Heart right ventricle (tissue), 16 donors: ENCODE measurements at regions not wholly inside any gene's neighbourhood (a gene's known extent, or its start where the extent isn't known, plus 50 kb on each side); places are given as distances from the start of the nearest gene placed in this dataset.
A peak's percentile ranks its signal among the peaks of the same experiment; 100 is the strongest.

Source experiments
- ATAC-seq, 8 donors: fragments of 200-7000 bp; cut with Tn5 transposase; one replicate each; pipeline ENCODE4 v1.9.1; 2020; ENCODE audit warnings: mild to moderate bottlenecking in 8 of 8, moderate library complexity in 8 of 8, moderate number of reproducible peaks in 1 of 8
- DNase-seq, 2 donors: peaks; one replicate each; pipeline ENCODE4 v3.0.0-alpha.2; 2020
- H3K27ac ChIP-seq, 10 donors: fragments of 200-600 bp; sonication (generic) in 2 of 10; one replicate each; pipeline versions ENCODE4 v1.5.0 to v1.8.0; 2020 to 2022; ENCODE audit warnings: mild to moderate bottlenecking in 3 of 10
- H3K27me3 ChIP-seq, 7 donors: fragments of 200-600 bp; one replicate each; pipeline ENCODE4 v1.8.0; 2021 to 2022; ENCODE audit warnings: mild to moderate bottlenecking in 2 of 7
- H3K36me3 ChIP-seq, 9 donors: fragments of 200-600 bp; sonication (generic) in 1 of 9; one replicate each; pipeline versions ENCODE4 v1.5.0 to v1.8.0; 2020 to 2022; ENCODE audit warnings: mild to moderate bottlenecking in 2 of 9
- H3K4me1 ChIP-seq, 9 donors: fragments of 200-600 bp; sonication (generic) in 1 of 9; one replicate each; pipeline versions ENCODE4 v1.5.0 to v1.8.0; 2020 to 2022; ENCODE audit warnings: mild to moderate bottlenecking in 4 of 9
- H3K4me3 ChIP-seq, 10 donors: fragments of 200-600 bp; sonication (generic) in 2 of 10; one replicate each; pipeline versions ENCODE4 v1.5.0 to v1.8.0; 2020 to 2022; ENCODE audit warnings: mild to moderate bottlenecking in 7 of 10, moderate library complexity in 2 of 10
- H3K9me3 ChIP-seq, 11 donors: fragments of 200-600 bp in 10 of 11; sonication (generic) in 2 of 11; one replicate each; pipeline versions ENCODE4 v1.5.0 to v1.8.0; 2013 to 2022; ENCODE audit warnings: mild to moderate bottlenecking in 2 of 11, control low read depth in 1 of 11, moderate library complexity in 1 of 11
- CTCF ChIP-seq, 9 donors: fragments of 200-600 bp; sonication (generic) in 2 of 9; IDR thresholded peaks; one replicate each; pipeline versions ENCODE4 v1.5.0 to v1.8.0; 2021 to 2022; ENCODE audit warnings: antibody characterized with exemption in 9 of 9, mild to moderate bottlenecking in 5 of 9, moderate library complexity in 1 of 9
- WGBS, 2 donors: extraction: QIAGEN DNeasy Blood & Tissue Kit; methylation state at CpG; one replicate each; pipeline ENCODE4 v1.1.7; 2013; ENCODE audit warnings: inconsistent platforms in 1 of 2; 5-methylcytosine and 5-hydroxymethylcytosine counted together
- intact Hi-C, 10 donors: fragments of 100-400 bp; cut with DNase I; formaldehyde crosslinking; loops; one replicate each; pipeline versions ENCODE4 v1.11.1 to v1.14.2; 2022
- donor health status: Arrhythmogenic right ventricular cardiomyopathy.
- donor health status: ischemic (EF 13 %, LVEDD 7.1; RV severe dilation, severe dysfunction).
- donor health status: healthy with polysubstance abuse.
- donor health status: DM: no; HTN: yes; CAD: no.
- donor health status: DM: no; HTN: no; CAD: no.
- donor health status: ischemic (EF 25% LVEDD 6.9; RV normal size, moderate dysfunction).
- donor health status: ischemic (EF 25% LVEDD 5.7; RV mildly dilated, moderate dysfunction).
- donor health status: healthy.
- donor health status: DM: yes; HTN: yes; CAD: no.
- donor health status: Ischemic cardiomyopathy.
- donor health status: ischemic (EF 35%, LVEDD 5.7; RV mildly dilated, moderate dysfunction).
- donor health status: nonischemic (EF 11% LVEDD 7.7; RV severe dilation, severe dysfunction).
- donor health status: DM: yes; HTN: yes; CAD: no.
- donor health status: PGD.
- donor health status: ischemic (EF 29% LVEDD 5.4; RV normal size, mild dysfunction).
- donor health status: nonischemic (EF 23%, LVEDD 6.1; RV moderate dilation, normal function).

- intact Hi-C loops, result loop anchor here in 1 of 10 donors (5.0 kb wide), 1 partner anchor 43 kb away; no protein-coding TSS in a partner anchor
- no peak for ATAC-seq
- no peak for TF ChIP-seq CTCF (IDR thresholded peaks at IDR 0.05)
- peaks cover 0 to 3% (median 0%) of the 10 kb centered on the region in 9 donors for H3K4me1 ChIP-seq
- H3K27me3 ChIP-seq, result no peaks in the 10 kb centered on the region
- no peaks in the 10 kb centered on the region for H3K36me3 ChIP-seq
- WGBS, 2 donors, result 66 to 72% methylated on average over 8 of the region's 8 CpGs
- no peak for DNase-seq
- H3K4me3 ChIP-seq, result no peak overlapping the region
- no peaks in the 10 kb centered on the region for H3K9me3 ChIP-seq
- no peak overlapping the region for H3K27ac ChIP-seq
These were observed 817.9 kb upstream of the AMELY start for GRCh38 chrY:7729318-7730011.

DNA sequence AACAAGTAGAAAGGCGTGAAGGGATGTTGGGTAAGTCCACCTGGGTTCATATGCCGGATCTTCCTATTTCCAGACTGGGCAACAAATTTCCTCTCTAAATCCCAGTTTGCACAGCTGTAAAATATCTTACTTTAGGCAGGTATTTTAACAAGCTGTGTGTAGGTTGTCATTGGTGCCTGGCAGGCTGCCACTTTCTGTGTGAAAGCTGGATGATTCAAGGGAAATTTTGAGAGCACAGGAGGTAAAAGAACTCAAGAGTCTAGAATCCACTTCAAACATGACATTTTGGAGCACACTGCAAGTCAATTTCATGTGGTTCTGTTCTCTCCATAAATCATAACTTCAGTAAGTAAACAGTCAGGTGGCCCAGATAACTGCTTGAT is 817.4 kb upstream of the AMELY start:
- Histone ChIP-seq H3K9me3 (no peaks in the 10 kb centered on the region), H3K4me1 (peaks cover 0 to 3% (median 0%) of the 10 kb centered on the region in 9 donors), H3K27me3 (no peaks in the 10 kb centered on the region), H3K4me3 (no peak overlapping the region), H3K36me3 (no peaks in the 10 kb centered on the region), H3K27ac (no peak overlapping the region)
- ATAC-seq (no peak), DNase-seq (no peak)
- TF ChIP-seq CTCF (IDR thresholded peaks at IDR 0.05), result no peak
- 79 to 85% methylated on average over 2 of the region's 2 CpGs for WGBS, 2 donors
- intact Hi-C loops, result no loop called here

DNA sequence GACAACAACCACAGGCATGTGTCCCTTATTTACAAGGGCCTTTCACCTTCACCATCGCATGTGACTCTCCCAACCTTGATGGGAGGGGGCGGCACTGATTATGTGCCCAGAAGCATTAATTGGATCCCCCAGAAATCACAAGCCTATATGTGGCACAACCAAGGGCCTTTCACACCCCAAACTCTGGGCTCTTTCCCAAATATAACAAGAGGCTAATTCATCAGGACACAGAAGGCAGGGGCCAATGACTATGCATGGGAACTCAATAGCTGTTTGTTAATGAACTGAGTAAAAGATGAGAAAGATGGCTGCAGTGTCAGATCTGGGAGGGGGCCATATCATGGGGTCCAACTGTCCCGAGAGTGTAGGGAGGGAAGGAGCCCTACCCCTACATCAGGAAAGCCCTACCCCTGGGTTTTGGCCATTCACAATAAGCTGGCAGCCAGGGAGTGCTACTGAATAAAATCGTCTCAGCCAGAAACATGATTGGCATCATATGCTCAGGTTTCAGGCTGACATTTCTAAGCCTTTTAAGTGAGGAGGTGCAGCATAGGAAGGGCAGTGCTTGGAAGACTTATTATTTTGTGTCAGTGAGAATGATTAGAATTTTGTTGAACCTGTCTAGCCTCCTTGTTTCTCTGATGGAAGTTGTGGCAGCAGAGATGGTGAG is 814.4 kb upstream of the AMELY start:
- DNase-seq (no peak), ATAC-seq (no peak)
- 73 to 83% methylated on average over 4 of the region's 4 CpGs for whole genome bisulfite sequencing, 2 donors
- intact Hi-C loops, result no loop called here
- Histone ChIP-seq H3K27ac (no peak overlapping the region), H3K27me3 (no peaks in the 10 kb centered on the region), H3K4me3 (no peak overlapping the region), H3K36me3 (no peaks in the 10 kb centered on the region), H3K4me1 (peaks cover 0 to 7% (median 0%) of the 10 kb centered on the region in 9 donors), H3K9me3 (no peaks in the 10 kb centered on the region)
- TF ChIP-seq CTCF (IDR thresholded peaks at IDR 0.05), result no peak

DNA sequence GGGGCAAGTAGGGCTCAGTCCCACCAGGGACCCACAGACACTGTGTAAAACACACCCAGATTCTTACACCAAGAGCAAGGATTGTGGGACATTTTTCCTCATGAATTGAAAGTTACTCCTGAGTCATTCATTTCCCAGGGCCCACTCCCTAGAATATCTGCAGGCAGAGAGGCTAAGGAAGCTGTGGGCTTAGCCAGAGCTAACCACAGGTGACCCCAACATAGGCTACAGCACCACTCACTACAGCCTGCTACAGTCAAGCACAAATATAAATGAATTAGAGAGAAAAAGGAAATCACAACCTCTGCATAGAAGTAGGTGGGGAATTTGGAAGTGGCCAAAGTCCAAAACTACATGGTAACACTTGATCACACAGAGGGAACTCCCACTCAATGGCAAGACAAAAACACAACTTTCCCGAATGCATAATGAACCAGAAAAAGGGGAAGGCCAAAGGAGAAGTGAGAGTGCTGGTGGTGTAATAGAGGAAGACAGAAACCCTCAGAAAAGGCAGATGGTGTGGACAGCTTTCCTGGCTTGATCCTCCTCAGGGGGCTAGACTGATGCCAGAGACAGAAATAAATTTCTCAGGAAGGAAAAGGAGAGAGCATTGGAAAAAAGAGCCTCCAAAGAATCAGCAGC is 812.6 kb upstream of the AMELY start:
- ATAC-seq (peak in 5 of 8 donors; percentile 33 to 73 (median 39)), DNase-seq (no peak)
- Histone ChIP-seq H3K9me3 (no peaks in the 10 kb centered on the region), H3K4me1 (peaks cover 0 to 3% (median 0%) of the 10 kb centered on the region in 9 donors), H3K36me3 (no peaks in the 10 kb centered on the region), H3K4me3 (no peak overlapping the region), H3K27me3 (no peaks in the 10 kb centered on the region), H3K27ac (no peak overlapping the region)
- 26 to 50% methylated on average over 1 of the region's 1 CpG for WGBS, 2 donors
- TF ChIP-seq CTCF (IDR thresholded peaks at IDR 0.05), result no peak
- intact Hi-C loops, result no loop called here
